NB4 (cell line): ENCODE measurements at regions not wholly inside any gene's neighbourhood (a gene's known extent, or its start where the extent isn't known, plus 50 kb on each side); places are given as distances from the start of the nearest gene placed in this dataset.

Experiments
- CTCF ChIP-seq: IDR thresholded peaks from one replicate; pipeline ENCODE4 v1.5.1; 2012; ENCODE audit warnings: low read depth, low read length
- POLR2A ChIP-seq: IDR thresholded peaks from 2 replicates; pipeline ENCODE4 v1.6.1; 2011; ENCODE audit warnings: mild to moderate bottlenecking; ENCODE audit not compliant: insufficient read length; ENCODE audit errors: extremely low read depth

- no peak for TF ChIP-seq CTCF
- no peak for TF ChIP-seq POLR2A
Observed at GRCh38 chr11:69966583-69966835, 111.6 kb upstream of the ANO1 start.
